Esophagus muscularis mucosa (tissue), 3 donors: ENCODE measurements at regions not wholly inside any gene's neighbourhood (a gene's known extent, or its start where the extent isn't known, plus 50 kb on each side); places are given as distances from the start of the nearest gene placed in this dataset.

Experiments used
- CTCF ChIP-seq, 3 experiments: fragments of 200-600 bp in 2 of 3; fragments of 450-650 bp in 1 of 3; sonication (generic) in 2 of 3; IDR thresholded peaks; one replicate each; pipeline ENCODE4 v1.5.1; 2017 to 2019; ENCODE audit warnings: antibody characterized with exemption in 3 of 3, mild to moderate bottlenecking in 2 of 3, moderate library complexity in 1 of 3
- POLR2A ChIP-seq: fragments of 450-650 bp; IDR thresholded peaks from one replicate; pipeline ENCODE4 v1.6.1; 2017; ENCODE audit warnings: antibody characterized with exemption, moderate library complexity, mild to moderate bottlenecking, low read depth

- no peak for TF ChIP-seq POLR2A
- TF ChIP-seq CTCF (IDR thresholded peaks at IDR 0.05), result no peak
These were observed 102.3 kb upstream of the NEUROD1 start for GRCh38 chr2:181782660-181783059.
